Thyroid gland (tissue), 4 donors: ENCODE measurements at regions not wholly inside any gene's neighbourhood (a gene's known extent, or its start where the extent isn't known, plus 50 kb on each side); places are given as distances from the start of the nearest gene placed in this dataset.

Experiments
- DNase-seq, 2 donors: peaks; one replicate each; pipeline ENCODE4 v3.0.0-alpha.2; 2019
- H3K27ac ChIP-seq, 3 donors: fragments of 200-600 bp; sonication (generic); 1 replicate in 2 of 3; 2 replicates in 1 of 3; pipeline ENCODE4 v1.5.1; 2016 to 2019; ENCODE audit warnings: mild to moderate bottlenecking in 1 of 3, moderate library complexity in 1 of 3
- H3K27me3 ChIP-seq: fragments of 200-600 bp; sonication (generic); one replicate; pipeline ENCODE4 v1.5.1; 2019
- H3K36me3 ChIP-seq, 2 donors: fragments of 200-600 bp; sonication (generic); one replicate each; pipeline ENCODE4 v1.5.1; 2016 to 2019
- H3K4me1 ChIP-seq, 2 donors: fragments of 200-600 bp; sonication (generic); one replicate each; pipeline ENCODE4 v1.5.1; 2017 to 2019
- H3K4me3 ChIP-seq, 3 donors: fragments of 200-600 bp; sonication (generic); replicated peaks in 1 of 3; 1 replicate in 2 of 3; 2 replicates in 1 of 3; pipeline ENCODE4 v1.5.1; 2016; ENCODE audit warnings: mild to moderate bottlenecking in 1 of 3
- H3K9me3 ChIP-seq: fragments of 200-600 bp; sonication (generic); one replicate; pipeline ENCODE4 v1.5.1; 2017
- CTCF ChIP-seq, 6 experiments: fragments of 200-600 bp in 3 of 6; fragments of 450-650 bp in 3 of 6; sonication (generic) in 3 of 6; IDR thresholded peaks; one replicate each; pipeline ENCODE4 v1.5.1; 2016 to 2019; ENCODE audit warnings: antibody characterized with exemption in 6 of 6, mild to moderate bottlenecking in 2 of 6, inconsistent platforms in 1 of 6, moderate library complexity in 1 of 6
- POLR2A ChIP-seq, 2 donors: fragments of 450-650 bp; IDR thresholded peaks; one replicate each; pipeline ENCODE4 v1.6.1; 2017; ENCODE audit warnings: antibody characterized with exemption in 2 of 2, mild to moderate bottlenecking in 2 of 2, moderate library complexity in 1 of 2
- WGBS, 2 donors: methylation state at CpG; one replicate each; pipeline ENCODE4 v1.1.5; 2017; 5-methylcytosine and 5-hydroxymethylcytosine counted together
- intact Hi-C: fragments of 100-400 bp; cut with DNase I; formaldehyde crosslinking; loops from one replicate; pipeline ENCODE4 v1.15.1; 2023

- WGBS, 2 donors = 75 to 86% methylated on average over 6 of the region's 6 CpGs
- Histone ChIP-seq H3K4me3 (no peak overlapping the region), H3K27me3 (no peaks in the 10 kb centered on the region), H3K9me3 (no peaks in the 10 kb centered on the region), H3K36me3 (no peaks in the 10 kb centered on the region), H3K27ac (no peak overlapping the region), H3K4me1 (no peaks in the 10 kb centered on the region)
- DNase-seq = no peak
- intact Hi-C loops = no loop called here
- no peak for TF ChIP-seq POLR2A (IDR thresholded peaks at IDR 0.05)
- no peak for TF ChIP-seq CTCF (IDR thresholded peaks at IDR 0.05)
Observed at GRCh38 chr12:126950266-126950665, 1316.7 kb upstream of the TMEM132C start.

DNA sequence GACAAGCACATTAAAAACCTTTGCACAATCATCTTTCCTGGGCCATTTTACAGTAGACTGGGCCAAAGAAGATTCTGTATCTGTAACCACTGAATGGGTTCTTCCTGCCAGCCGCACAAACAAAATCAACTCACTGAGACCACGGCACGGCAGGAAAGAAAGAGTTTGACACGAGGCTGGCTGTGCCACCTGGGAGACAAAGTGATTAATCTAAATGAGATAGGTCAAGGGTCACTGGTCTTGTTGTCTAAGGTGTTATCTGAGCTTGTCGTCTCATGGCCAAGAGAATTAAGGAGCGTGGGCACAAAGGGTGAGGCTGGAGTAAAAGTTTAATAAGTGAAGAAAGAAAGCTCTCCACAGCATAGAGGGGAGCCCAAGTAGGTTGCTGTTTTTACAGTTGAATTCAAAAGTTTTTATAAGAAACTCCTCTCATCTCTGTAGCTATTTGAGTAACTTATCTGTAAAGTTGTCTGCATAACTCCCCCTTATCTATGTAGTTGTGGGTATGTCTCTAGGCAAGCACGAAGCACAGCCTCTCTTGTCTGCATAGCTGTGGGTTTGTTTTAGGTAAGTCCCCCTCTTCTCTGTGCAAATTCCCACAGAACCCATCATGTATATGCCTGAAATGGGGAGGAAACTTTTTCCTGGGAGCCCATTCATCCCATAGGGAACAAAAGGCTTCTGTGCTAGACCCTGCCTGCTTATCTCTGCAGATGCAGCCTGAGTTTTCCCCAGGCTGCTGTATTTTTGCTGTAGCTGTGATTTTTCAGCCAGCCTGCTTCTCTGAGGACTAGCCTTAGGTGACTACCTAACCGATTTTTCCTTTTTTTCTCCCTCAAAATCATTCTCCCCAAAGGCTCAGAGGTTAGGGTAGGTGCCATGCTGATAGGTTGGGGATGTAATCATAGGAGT, 1314.6 kb upstream of the TMEM132C start:
- intact Hi-C loops = no loop called here
- TF ChIP-seq CTCF (IDR thresholded peaks at IDR 0.05) (no peak), POLR2A (IDR thresholded peaks at IDR 0.05) (no peak)
- H3K27me3 ChIP-seq = no peaks in the 10 kb centered on the region
- H3K4me3 ChIP-seq = no peak overlapping the region
- no peak overlapping the region for H3K27ac ChIP-seq
- H3K36me3 ChIP-seq = no peaks in the 10 kb centered on the region
- H3K4me1 ChIP-seq = no peaks in the 10 kb centered on the region
- DNase-seq = no peak
- H3K9me3 ChIP-seq = no peaks in the 10 kb centered on the region
- 15 to 21% methylated on average over 8 of the region's 8 CpGs for WGBS, 2 donors

DNA sequence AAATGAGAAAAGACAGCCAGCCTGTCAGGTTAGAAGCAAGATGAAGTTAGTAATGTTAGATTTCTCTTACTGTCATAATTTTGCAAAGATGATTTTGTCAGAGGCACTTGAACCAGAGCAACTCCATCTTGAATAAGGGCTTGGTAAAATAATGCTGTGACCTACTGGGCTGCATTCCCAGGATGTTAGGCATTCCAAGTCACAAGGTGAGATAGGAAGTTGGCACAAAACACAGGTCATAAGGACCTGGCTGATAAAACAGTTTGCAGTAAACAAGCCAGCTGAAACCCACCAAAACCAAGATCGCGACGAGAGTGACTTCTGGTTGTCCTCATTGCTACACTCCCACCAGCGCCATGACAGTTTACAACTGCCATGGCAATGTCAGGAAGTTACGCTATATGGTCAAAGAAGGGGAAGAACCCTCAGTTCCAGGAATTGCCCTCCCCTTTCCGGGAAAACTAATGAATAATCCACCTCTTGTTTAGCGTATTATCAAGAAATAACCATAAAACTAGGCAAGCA, 1313.5 kb upstream of the TMEM132C start:
- H3K4me3 ChIP-seq = no peak overlapping the region
- intact Hi-C loops = no loop called here
- WGBS, 2 donors = 79 to 82% methylated on average over 7 of the region's 7 CpGs

GRCh38 chr12:126960221-126960620, 1306.7 kb upstream of the TMEM132C start:
- Histone ChIP-seq H3K9me3 (no peaks in the 10 kb centered on the region), H3K4me1 (no peaks in the 10 kb centered on the region), H3K27ac (no peak overlapping the region), H3K4me3 (no peak overlapping the region), H3K36me3 (no peaks in the 10 kb centered on the region), H3K27me3 (no peaks in the 10 kb centered on the region)
- whole genome bisulfite sequencing, 2 donors = 54 to 58% methylated on average over 3 of the region's 3 CpGs
- intact Hi-C loops = no loop called here
- TF ChIP-seq CTCF (IDR thresholded peaks at IDR 0.05) = no peak
- no peak for DNase-seq

More for the DNA sequence above, 1313.5 kb upstream of the TMEM132C start:
- H3K9me3 ChIP-seq = no peaks in the 10 kb centered on the region
- H3K36me3 ChIP-seq = no peaks in the 10 kb centered on the region
- no peak overlapping the region for H3K27ac ChIP-seq
- H3K27me3 ChIP-seq = no peaks in the 10 kb centered on the region
- no peak for TF ChIP-seq POLR2A (IDR thresholded peaks at IDR 0.05)
- TF ChIP-seq CTCF (IDR thresholded peaks at IDR 0.05) = no peak
- H3K4me1 ChIP-seq = no peaks in the 10 kb centered on the region
- no peak for DNase-seq

DNA sequence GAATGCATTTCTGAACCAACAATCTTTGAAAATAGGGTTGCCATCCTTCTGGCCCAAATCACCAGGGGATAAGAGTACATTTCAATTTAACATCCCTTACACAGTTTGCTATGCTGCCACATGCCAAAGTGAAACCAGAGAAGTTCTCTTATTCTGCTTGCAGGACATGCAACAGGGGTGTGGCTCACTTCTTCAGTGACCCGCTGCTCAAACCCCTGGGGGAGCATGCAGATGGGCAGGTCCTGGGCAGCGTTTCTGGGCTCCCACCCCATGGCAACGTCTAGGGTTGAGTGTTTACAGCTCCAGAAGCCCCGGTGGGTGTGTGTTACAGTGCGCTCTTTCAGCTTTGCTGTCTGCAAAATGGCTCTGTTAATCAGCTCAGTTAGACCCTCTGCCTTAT, 1306.3 kb upstream of the TMEM132C start:
- no peaks in the 10 kb centered on the region for H3K36me3 ChIP-seq
- TF ChIP-seq POLR2A (IDR thresholded peaks at IDR 0.05) = no peak
- no peak for TF ChIP-seq CTCF (IDR thresholded peaks at IDR 0.05)
- H3K4me1 ChIP-seq = no peaks in the 10 kb centered on the region
- 61 to 69% methylated on average over 5 of the region's 5 CpGs for WGBS, 2 donors
- intact Hi-C loops = no loop called here
- no peak for DNase-seq
- H3K4me3 ChIP-seq = no peak overlapping the region
- no peaks in the 10 kb centered on the region for H3K27me3 ChIP-seq
- H3K9me3 ChIP-seq = no peaks in the 10 kb centered on the region
- no peak overlapping the region for H3K27ac ChIP-seq
